VCaP (cell line): ENCODE measurements at regions not wholly inside any gene's neighbourhood (a gene's known extent, or its start where the extent isn't known, plus 50 kb on each side); places are given as distances from the start of the nearest gene placed in this dataset.

ENCODE experiments used
- H3K27ac ChIP-seq: fragments of 450-650 bp; 2 replicates; pipeline ENCODE4 v1.5.1; 2017
- TF ChIP-seq, protein P1 (sequence below): fragments of 450-650 bp; conservative IDR thresholded peaks from 2 replicates; pipeline ENCODE4 v1.5.1; 2017; ENCODE audit warnings: mild to moderate bottlenecking, moderate library complexity

DNA sequence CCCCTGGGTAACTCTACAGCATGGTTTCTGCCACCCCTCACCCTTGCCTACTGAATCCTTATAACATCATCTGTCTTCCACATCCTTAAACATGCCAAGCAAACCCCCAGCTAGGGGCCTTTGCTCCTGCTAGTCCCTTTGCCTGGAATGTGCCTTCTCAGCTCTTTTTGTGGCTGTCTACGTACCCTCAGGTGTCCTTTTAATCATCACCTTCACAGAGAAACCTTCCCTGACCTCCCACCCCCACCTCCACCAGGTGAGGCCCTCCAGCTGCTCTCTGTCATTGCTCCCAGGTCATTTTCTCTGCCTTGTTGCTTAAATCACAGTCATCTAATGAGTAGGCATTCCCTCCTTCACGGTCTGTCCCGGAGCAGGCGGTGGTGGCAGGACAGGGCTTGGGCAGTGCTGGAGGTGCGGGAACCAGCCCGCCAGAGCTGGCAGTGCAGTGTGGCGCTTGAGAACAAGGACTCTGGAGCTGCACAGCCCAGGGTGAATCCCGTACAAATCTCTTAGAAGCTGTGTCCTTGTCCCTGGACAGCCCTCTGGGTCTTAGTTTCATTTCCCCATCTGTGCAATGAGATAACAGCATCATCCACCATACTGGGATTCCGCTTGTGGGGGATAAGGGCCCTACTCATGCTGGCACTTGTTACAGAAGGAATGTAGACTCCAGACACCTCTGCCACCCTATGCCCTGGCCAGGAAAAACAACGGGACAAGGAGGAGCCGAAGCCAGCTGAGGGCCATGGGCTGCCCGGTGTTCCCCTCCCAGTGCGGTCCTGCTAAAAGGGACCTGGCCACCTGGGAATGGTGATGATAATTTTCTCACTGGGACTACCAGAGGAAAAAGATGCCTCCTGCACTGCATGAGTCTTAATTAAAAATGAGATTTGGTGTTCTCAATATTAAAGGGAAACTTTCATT, 52.1 kb upstream of the IQSEC1 start:
- no peak overlapping the region for H3K27ac ChIP-seq
- TF ChIP-seq, protein P1, sequence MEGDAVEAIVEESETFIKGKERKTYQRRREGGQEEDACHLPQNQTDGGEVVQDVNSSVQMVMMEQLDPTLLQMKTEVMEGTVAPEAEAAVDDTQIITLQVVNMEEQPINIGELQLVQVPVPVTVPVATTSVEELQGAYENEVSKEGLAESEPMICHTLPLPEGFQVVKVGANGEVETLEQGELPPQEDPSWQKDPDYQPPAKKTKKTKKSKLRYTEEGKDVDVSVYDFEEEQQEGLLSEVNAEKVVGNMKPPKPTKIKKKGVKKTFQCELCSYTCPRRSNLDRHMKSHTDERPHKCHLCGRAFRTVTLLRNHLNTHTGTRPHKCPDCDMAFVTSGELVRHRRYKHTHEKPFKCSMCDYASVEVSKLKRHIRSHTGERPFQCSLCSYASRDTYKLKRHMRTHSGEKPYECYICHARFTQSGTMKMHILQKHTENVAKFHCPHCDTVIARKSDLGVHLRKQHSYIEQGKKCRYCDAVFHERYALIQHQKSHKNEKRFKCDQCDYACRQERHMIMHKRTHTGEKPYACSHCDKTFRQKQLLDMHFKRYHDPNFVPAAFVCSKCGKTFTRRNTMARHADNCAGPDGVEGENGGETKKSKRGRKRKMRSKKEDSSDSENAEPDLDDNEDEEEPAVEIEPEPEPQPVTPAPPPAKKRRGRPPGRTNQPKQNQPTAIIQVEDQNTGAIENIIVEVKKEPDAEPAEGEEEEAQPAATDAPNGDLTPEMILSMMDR, result no peak

DNA sequence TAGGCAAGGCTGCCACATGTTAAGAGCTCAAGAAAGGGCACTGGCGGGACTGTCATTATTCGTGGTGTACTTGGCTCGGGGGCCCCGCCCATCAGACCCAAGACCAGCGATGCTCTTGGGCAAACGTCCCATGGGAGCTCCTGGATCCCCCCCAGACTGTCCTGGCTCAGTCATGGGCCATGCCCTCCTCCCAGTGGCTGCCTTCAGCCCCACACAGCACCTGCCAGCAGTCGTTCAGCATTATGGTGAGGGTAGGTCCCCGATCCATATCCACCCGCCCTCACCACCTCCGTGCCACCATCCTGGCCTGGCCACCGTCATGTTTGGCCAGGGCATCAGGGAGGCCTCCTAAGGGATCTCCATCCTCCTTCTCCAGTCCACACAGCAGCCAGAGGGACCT, 51.4 kb upstream of the IQSEC1 start:
- peak overlapping the region; percentile 65 for H3K27ac ChIP-seq
- TF ChIP-seq, protein P1, result no peak

DNA sequence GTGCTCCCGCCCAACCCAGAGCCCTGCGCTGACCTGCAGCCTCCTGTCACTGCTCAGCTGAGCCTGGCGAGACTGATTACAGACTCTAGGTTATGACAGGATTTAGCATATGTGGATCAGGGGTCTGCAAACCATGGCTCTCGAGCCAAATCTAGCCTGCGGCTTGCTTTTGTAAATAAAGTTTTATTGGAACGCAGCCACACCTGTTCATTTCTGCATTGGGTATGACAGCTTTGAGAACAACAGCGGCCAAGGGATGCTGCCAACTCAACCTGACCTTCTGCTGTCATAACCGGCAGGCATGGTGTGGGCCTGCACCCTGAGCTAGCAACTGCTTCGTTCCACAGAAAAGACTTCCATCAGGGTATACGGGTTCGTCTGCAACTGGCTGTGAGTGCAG, 50.5 kb upstream of the IQSEC1 start:
- TF ChIP-seq, protein P1, result no peak
- H3K27ac ChIP-seq, result peak overlapping the region; percentile 65

DNA sequence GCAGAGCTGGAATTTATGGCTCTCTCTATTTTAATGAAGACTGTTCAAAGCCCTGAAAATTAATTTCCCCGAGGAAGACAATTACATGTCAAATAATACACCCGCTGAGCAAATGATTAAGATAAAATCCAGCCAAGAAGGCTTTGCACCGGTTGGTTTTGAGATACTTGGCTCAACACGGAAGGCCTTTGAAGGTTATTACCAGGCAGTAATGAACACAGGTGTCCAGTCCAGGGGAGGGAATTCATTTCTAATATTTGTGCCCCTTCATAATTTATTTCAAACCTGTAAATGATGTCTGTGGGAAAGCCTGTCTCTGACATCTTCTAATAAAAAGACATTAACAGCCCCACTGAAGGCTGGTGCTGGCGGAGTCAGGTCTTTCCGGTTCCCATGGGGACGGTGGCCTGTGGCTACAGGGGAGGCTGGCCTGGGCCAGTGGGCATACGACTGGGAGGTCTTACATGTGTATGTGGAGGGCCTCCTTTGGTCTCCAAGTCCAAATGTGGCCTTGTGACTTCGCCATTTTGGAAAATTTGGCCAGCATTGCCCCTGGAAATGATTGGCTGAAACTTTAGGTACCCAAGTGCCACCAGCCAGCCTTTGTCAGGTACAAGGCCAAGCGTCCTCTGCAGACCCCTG, 49.9 kb upstream of the IQSEC1 start:
- TF ChIP-seq, protein P1, result no peak
- H3K27ac ChIP-seq, result peak overlapping the region; percentile 65
